Fibroblast of mammary gland (primary cell): ENCODE measurements at regions not wholly inside any gene's neighbourhood (a gene's known extent, or its start where the extent isn't known, plus 50 kb on each side); places are given as distances from the start of the nearest gene placed in this dataset.

ENCODE experiments used
- DNase-seq: peaks from one replicate; pipeline ENCODE4 v3.0.0-alpha.2; 2010; ENCODE audit warnings: low read depth
- H3K4me3 ChIP-seq: 2 replicates; pipeline ENCODE4 v1.5.1; 2011; ENCODE audit warnings: low read depth, mild to moderate bottlenecking, low read length, moderate library complexity; ENCODE audit not compliant: control insufficient read depth
- CTCF ChIP-seq: conservative IDR thresholded peaks from 2 replicates; pipeline ENCODE4 v1.5.1; 2011; ENCODE audit warnings: low read depth, low read length, inconsistent platforms; ENCODE audit not compliant: control insufficient read depth, insufficient read depth

- no peak for DNase-seq
- TF ChIP-seq CTCF = no peak
- no peak overlapping the region for H3K4me3 ChIP-seq
Measured at GRCh38 chr13:47112903-47113299, 216.0 kb upstream of the HTR2A start.

GRCh38 chr13:47112205-47112902 is 215.5 kb upstream of the HTR2A start:
- peak; percentile 38 for DNase-seq

GRCh38 chr13:47111499-47111898 is 214.6 kb upstream of the HTR2A start:
- no peak for TF ChIP-seq CTCF
- no peak for DNase-seq
- H3K4me3 ChIP-seq = no peak overlapping the region

More at GRCh38 chr13:47112205-47112902, 215.5 kb upstream of the HTR2A start:
- no peak overlapping the region for H3K4me3 ChIP-seq
- TF ChIP-seq CTCF = no peak

GRCh38 chr13:47110833-47111240 is 214.0 kb upstream of the HTR2A start:
- no peak overlapping the region for H3K4me3 ChIP-seq
- no peak for DNase-seq
- no peak for TF ChIP-seq CTCF

GRCh38 chr13:47110141-47110540 is 213.3 kb upstream of the HTR2A start:
- DNase-seq = no peak
- H3K4me3 ChIP-seq = no peak overlapping the region
- no peak for TF ChIP-seq CTCF

- DNase-seq = peak; percentile 15
- TF ChIP-seq CTCF = no peak
- H3K4me3 ChIP-seq = no peak overlapping the region
Measured at GRCh38 chr13:47109028-47109427, 212.2 kb upstream of the HTR2A start.
